Endodermal cell (in vitro differentiated cells): ENCODE measurements at regions not wholly inside any gene's neighbourhood (a gene's known extent, or its start where the extent isn't known, plus 50 kb on each side); places are given as distances from the start of the nearest gene placed in this dataset.

Source experiments
- DNase-seq: peaks from one replicate; pipeline ENCODE4 v3.0.0-alpha.2; 2017
- H3K27ac ChIP-seq: 2 replicates; pipeline ENCODE4 v1.5.1; 2013; ENCODE audit warnings: mild to moderate bottlenecking, low read depth, low read length, moderate library complexity
- H3K27me3 ChIP-seq: 2 replicates; pipeline ENCODE4 v1.6.1; 2013; ENCODE audit warnings: mild to moderate bottlenecking, low read length, moderate library complexity; ENCODE audit not compliant: insufficient read depth, control insufficient read depth, poor library complexity, severe bottlenecking
- H3K36me3 ChIP-seq: 2 replicates; pipeline ENCODE4 v1.7.0; 2013; ENCODE audit warnings: mild to moderate bottlenecking, low read length, moderate library complexity; ENCODE audit not compliant: control insufficient read depth, insufficient read depth
- H3K4me1 ChIP-seq: one replicate; pipeline ENCODE4 v1.7.0; 2013; ENCODE audit warnings: low read length; ENCODE audit not compliant: control insufficient read depth, insufficient read depth
- H3K4me3 ChIP-seq: 2 replicates; pipeline ENCODE4 v1.5.1; 2013; ENCODE audit warnings: mild to moderate bottlenecking, low read length, moderate library complexity
- H3K9ac ChIP-seq: 2 replicates; pipeline ENCODE4 v1.6.1; 2013; ENCODE audit warnings: mild to moderate bottlenecking, low read length, moderate library complexity; ENCODE audit not compliant: poor library complexity, severe bottlenecking; ENCODE audit errors: extremely low read depth
- H3K9me3 ChIP-seq: 2 replicates; pipeline ENCODE4 v1.6.1; 2013; ENCODE audit warnings: mild to moderate bottlenecking, low read length, moderate library complexity; ENCODE audit not compliant: control insufficient read depth
- H3K27ac Mint-ChIP-seq: 2 replicates; pipeline ENCODE4 v1.8.0; 2020; ENCODE audit warnings: mixed read lengths
- H3K27me3 Mint-ChIP-seq: 2 replicates; pipeline ENCODE4 v1.8.0; 2021; ENCODE audit warnings: mild to moderate bottlenecking, mixed read lengths; ENCODE audit not compliant: insufficient read depth
- H3K36me3 Mint-ChIP-seq: 2 replicates; pipeline ENCODE4 v1.8.0; 2020; ENCODE audit warnings: low read depth, mixed read lengths
- H3K4me1 Mint-ChIP-seq: 2 replicates; pipeline ENCODE4 v1.8.0; 2020; ENCODE audit warnings: mixed read lengths
- H3K4me3 Mint-ChIP-seq: 2 replicates; pipeline ENCODE4 v1.8.0; 2020; ENCODE audit warnings: mild to moderate bottlenecking, moderate library complexity, mixed read lengths
- H3K9me3 Mint-ChIP-seq: 2 replicates; pipeline ENCODE4 v1.8.0; 2020; ENCODE audit warnings: mild to moderate bottlenecking, mixed read lengths
- CTCF ChIP-seq: fragments of 200-600 bp; sonication (generic); conservative IDR thresholded peaks from 2 replicates; pipeline ENCODE4 v1.5.0; 2021; ENCODE audit warnings: antibody characterized with exemption, mild to moderate bottlenecking
- WGBS, 2 experiments: methylation state at CpG; one replicate each; pipeline versions ENCODE4 v1.1.5 to v1.1.7; 2013; ENCODE audit warnings: missing lambda C conversion rate in 2 of 2, mixed read lengths in 1 of 2; ENCODE audit not compliant: insufficient coverage in 1 of 2, insufficient read length in 1 of 2; 5-methylcytosine and 5-hydroxymethylcytosine counted together

GRCh38 chr1:119275145-119276134 is 93.1 kb upstream of the HAO2 start:
- Histone ChIP-seq H3K27me3 (no peaks in the 10 kb centered on the region), H3K4me3 (no peak overlapping the region), H3K4me1 (no peaks in the 10 kb centered on the region), H3K9ac (no peak overlapping the region), H3K36me3 (no peaks in the 10 kb centered on the region), H3K9me3 (no peaks in the 10 kb centered on the region), H3K27ac (no peak overlapping the region)
- Mint-ChIP-seq H3K27ac (no peak overlapping the region), H3K36me3 (no peaks in the 10 kb centered on the region), H3K27me3 (no peaks in the 10 kb centered on the region), H3K4me3 (no peak overlapping the region), H3K4me1 (peaks cover 4% of the 10 kb centered on the region), H3K9me3 (no peaks in the 10 kb centered on the region)
- peak; percentile 83 for DNase-seq
- 59 to 100% methylated on average over 1 to 6 of the region's 6 CpGs for WGBS, 2 experiments
- peak; percentile 96 for TF ChIP-seq CTCF

GRCh38 chr1:119276558-119276957 is 92.0 kb upstream of the HAO2 start:
- Histone ChIP-seq H3K27ac (no peak overlapping the region), H3K27me3 (no peaks in the 10 kb centered on the region), H3K36me3 (no peaks in the 10 kb centered on the region), H3K4me1 (no peaks in the 10 kb centered on the region), H3K9ac (no peak overlapping the region), H3K9me3 (no peaks in the 10 kb centered on the region), H3K4me3 (no peak overlapping the region)
- Mint-ChIP-seq H3K27ac (no peak overlapping the region), H3K27me3 (no peaks in the 10 kb centered on the region), H3K36me3 (no peaks in the 10 kb centered on the region), H3K4me3 (no peak overlapping the region), H3K4me1 (peaks cover 4% of the 10 kb centered on the region), H3K9me3 (no peaks in the 10 kb centered on the region)
- peak; percentile 65 for DNase-seq
- TF ChIP-seq CTCF, result peak; percentile 73
- WGBS, 2 experiments, result 92% methylated on average over 1 of the region's 1 CpG; no CpG with 5 or more reads in 1 of the 2 experiments

GRCh38 chr1:119279456-119280381 is 88.9 kb upstream of the HAO2 start:
- 86 to 100% methylated on average over 2 to 8 of the region's 8 CpGs for WGBS, 2 experiments
- Mint-ChIP-seq H3K36me3 (no peaks in the 10 kb centered on the region), H3K9me3 (no peaks in the 10 kb centered on the region), H3K27me3 (no peaks in the 10 kb centered on the region), H3K4me3 (no peak overlapping the region), H3K27ac (no peak overlapping the region), H3K4me1 (peaks cover 4% of the 10 kb centered on the region)
- Histone ChIP-seq H3K36me3 (no peaks in the 10 kb centered on the region), H3K9me3 (no peaks in the 10 kb centered on the region), H3K27ac (no peak overlapping the region), H3K27me3 (no peaks in the 10 kb centered on the region), H3K9ac (no peak overlapping the region), H3K4me1 (no peaks in the 10 kb centered on the region), H3K4me3 (no peak overlapping the region)
- no peak for DNase-seq
- TF ChIP-seq CTCF, result no peak
